ENCODE measurements at regions not wholly inside any gene's neighbourhood (a gene's known extent, or its start where the extent isn't known, plus 50 kb on each side); places are given as distances from the start of the nearest gene placed in this dataset.
"Not testable (repeated sequence)": the region's sequence is repeated elsewhere in the genome, so short reads cannot be mapped to it uniquely, and the experiment has no call there.

- no peak for DNase-seq
Measured at GRCh38 chr13:89199138-89199537, 1528.0 kb downstream of the SLITRK5 start.

- DNase-seq, result no peak
Measured at GRCh38 chr13:89204435-89204834, 1533.3 kb downstream of the SLITRK5 start.

GRCh38 chr13:89205856-89206520, 1534.8 kb downstream of the SLITRK5 start:
- no peak for DNase-seq

- no peak for DNase-seq
Measured at GRCh38 chr13:89212186-89212585, 1541.0 kb downstream of the SLITRK5 start.

- DNase-seq, result no peak
Measured at GRCh38 chr13:89214185-89214584, 1543.0 kb downstream of the SLITRK5 start.

- DNase-seq, result not testable (repeated sequence)
Measured at GRCh38 chr13:89215319-89215718, 1544.1 kb downstream of the SLITRK5 start.

GRCh38 chr13:89217813-89218212, 1546.6 kb downstream of the SLITRK5 start:
- DNase-seq, result no peak

GRCh38 chr13:89221557-89222158, 1550.5 kb downstream of the SLITRK5 start:
- no peak for DNase-seq

GRCh38 chr13:89227356-89227755, 1556.2 kb downstream of the SLITRK5 start:
- DNase-seq, result no peak

GRCh38 chr13:89238496-89238895, 1567.3 kb downstream of the SLITRK5 start:
- DNase-seq, result no peak

- DNase-seq, result no peak
Measured at GRCh38 chr13:89239361-89240127, 1568.4 kb downstream of the SLITRK5 start.

- DNase-seq, result no peak
Measured at GRCh38 chr13:89255844-89256406, 1584.8 kb downstream of the SLITRK5 start.

GRCh38 chr13:89267734-89268133, 1596.6 kb downstream of the SLITRK5 start:
- DNase-seq, result no peak

- no peak for DNase-seq
Measured at GRCh38 chr13:89269737-89270136, 1598.6 kb downstream of the SLITRK5 start.

GRCh38 chr13:89270736-89271135, 1599.6 kb downstream of the SLITRK5 start:
- no peak for DNase-seq

GRCh38 chr13:89279374-89279773, 1608.2 kb downstream of the SLITRK5 start:
- no peak for DNase-seq

- no peak for DNase-seq
Measured at GRCh38 chr13:89281331-89281730, 1610.2 kb downstream of the SLITRK5 start.

GRCh38 chr13:89282241-89282640, 1611.1 kb downstream of the SLITRK5 start:
- DNase-seq, result no peak

- no peak for DNase-seq
Measured at GRCh38 chr13:89287381-89287780, 1616.2 kb downstream of the SLITRK5 start.

- DNase-seq, result no peak
Measured at GRCh38 chr13:89294115-89294867, 1623.1 kb downstream of the SLITRK5 start.

- DNase-seq, result no peak
Measured at GRCh38 chr13:89307278-89307677, 1636.1 kb downstream of the SLITRK5 start.

Data from hypothalamus (tissue), 51 donors.